ENCODE measurements at regions not wholly inside any gene's neighbourhood (a gene's known extent, or its start where the extent isn't known, plus 50 kb on each side); places are given as distances from the start of the nearest gene placed in this dataset.

GRCh38 chr1:234926264-234926558 is 202.4 kb downstream of the TOMM20 start:
- DNase-seq (ENCODE audit: low read depth) = no peak
- TF ChIP-seq, protein P1, sequence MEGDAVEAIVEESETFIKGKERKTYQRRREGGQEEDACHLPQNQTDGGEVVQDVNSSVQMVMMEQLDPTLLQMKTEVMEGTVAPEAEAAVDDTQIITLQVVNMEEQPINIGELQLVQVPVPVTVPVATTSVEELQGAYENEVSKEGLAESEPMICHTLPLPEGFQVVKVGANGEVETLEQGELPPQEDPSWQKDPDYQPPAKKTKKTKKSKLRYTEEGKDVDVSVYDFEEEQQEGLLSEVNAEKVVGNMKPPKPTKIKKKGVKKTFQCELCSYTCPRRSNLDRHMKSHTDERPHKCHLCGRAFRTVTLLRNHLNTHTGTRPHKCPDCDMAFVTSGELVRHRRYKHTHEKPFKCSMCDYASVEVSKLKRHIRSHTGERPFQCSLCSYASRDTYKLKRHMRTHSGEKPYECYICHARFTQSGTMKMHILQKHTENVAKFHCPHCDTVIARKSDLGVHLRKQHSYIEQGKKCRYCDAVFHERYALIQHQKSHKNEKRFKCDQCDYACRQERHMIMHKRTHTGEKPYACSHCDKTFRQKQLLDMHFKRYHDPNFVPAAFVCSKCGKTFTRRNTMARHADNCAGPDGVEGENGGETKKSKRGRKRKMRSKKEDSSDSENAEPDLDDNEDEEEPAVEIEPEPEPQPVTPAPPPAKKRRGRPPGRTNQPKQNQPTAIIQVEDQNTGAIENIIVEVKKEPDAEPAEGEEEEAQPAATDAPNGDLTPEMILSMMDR (IDR thresholded peaks at IDR 0.05; ENCODE audit: control insufficient read depth, insufficient read depth, low read depth, low read length, missing control alignments) = no peak
- H3K4me3 ChIP-seq (ENCODE audit: control insufficient read depth, low read depth, low read length) = no peak overlapping the region

DNA sequence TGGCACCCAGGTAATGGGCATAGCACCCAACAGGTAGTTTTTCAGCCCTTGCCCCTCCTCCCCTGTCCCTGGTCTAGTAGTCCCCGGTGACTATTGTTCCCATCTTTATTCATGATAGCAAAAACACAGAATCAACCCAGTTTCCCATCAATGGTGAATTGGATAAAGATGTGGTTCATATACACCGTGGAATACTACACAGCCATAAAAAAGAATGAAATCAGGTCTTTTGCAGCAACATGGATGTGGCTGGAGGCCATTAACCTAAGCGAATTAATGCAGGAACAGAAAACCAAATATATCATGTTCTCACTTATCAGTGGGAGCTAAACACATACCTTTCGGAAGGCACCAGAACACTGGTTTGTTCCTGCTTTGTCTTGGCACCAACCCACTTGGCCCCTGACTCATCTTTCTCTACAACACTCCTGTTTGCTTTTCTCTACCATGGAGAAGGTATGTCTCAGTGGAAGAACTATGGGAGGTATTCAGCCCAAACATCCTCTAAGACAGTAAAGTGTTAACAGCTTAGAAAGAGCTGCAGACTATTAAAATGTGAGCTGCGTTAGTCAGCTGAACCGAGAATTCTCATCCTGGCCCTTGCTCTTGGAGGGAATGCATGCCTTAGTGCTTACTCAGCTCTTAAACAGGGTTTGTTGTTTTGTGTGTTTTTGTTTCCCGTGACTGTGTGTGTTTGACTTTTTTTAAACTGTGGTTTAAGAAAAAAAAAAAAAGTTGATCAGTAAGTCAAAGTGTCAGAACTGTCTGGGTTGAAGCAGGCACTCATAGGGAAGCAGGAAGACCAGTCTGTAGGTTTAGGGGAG is 203.0 kb downstream of the TOMM20 start:
- DNase-seq (ENCODE audit: low read depth) = peak; percentile 98
- no peak overlapping the region for H3K4me3 ChIP-seq (ENCODE audit: control insufficient read depth, low read depth, low read length)
- TF ChIP-seq, protein P1 (IDR thresholded peaks at IDR 0.05; ENCODE audit: control insufficient read depth, insufficient read depth, low read depth, low read length, missing control alignments) = no peak

- TF ChIP-seq, protein P1 (IDR thresholded peaks at IDR 0.05; ENCODE audit: control insufficient read depth, insufficient read depth, low read depth, low read length, missing control alignments) = no peak
- DNase-seq (ENCODE audit: low read depth) = no peak
- H3K4me3 ChIP-seq (ENCODE audit: control insufficient read depth, low read depth, low read length) = no peak overlapping the region
Observed at GRCh38 chr1:234924450-234925355, 203.9 kb downstream of the TOMM20 start.

- no peak overlapping the region for H3K4me3 ChIP-seq (ENCODE audit: control insufficient read depth, low read depth, low read length)
- DNase-seq (ENCODE audit: low read depth) = no peak
- TF ChIP-seq, protein P1 (IDR thresholded peaks at IDR 0.05; ENCODE audit: control insufficient read depth, insufficient read depth, low read depth, low read length, missing control alignments) = no peak
Observed at GRCh38 chr1:234923626-234924025, 205.0 kb downstream of the TOMM20 start.

- no peak for DNase-seq (ENCODE audit: low read depth)
- TF ChIP-seq, protein P1 (IDR thresholded peaks at IDR 0.05; ENCODE audit: control insufficient read depth, insufficient read depth, low read depth, low read length, missing control alignments) = no peak
Observed at GRCh38 chr1:234922987-234923386, 205.7 kb downstream of the TOMM20 start.

GRCh38 chr1:234921266-234922062 is 207.2 kb downstream of the TOMM20 start:
- no peak for DNase-seq (ENCODE audit: low read depth)
- TF ChIP-seq, protein P1 (IDR thresholded peaks at IDR 0.05; ENCODE audit: control insufficient read depth, insufficient read depth, low read depth, low read length, missing control alignments) = no peak
- H3K4me3 ChIP-seq (ENCODE audit: control insufficient read depth, low read depth, low read length) = no peak overlapping the region

More at GRCh38 chr1:234922987-234923386, 205.7 kb downstream of the TOMM20 start:
- no peak overlapping the region for H3K4me3 ChIP-seq (ENCODE audit: control insufficient read depth, low read depth, low read length)
